HG03025 (cell line): ENCODE measurements at regions not wholly inside any gene's neighbourhood (a gene's known extent, or its start where the extent isn't known, plus 50 kb on each side); places are given as distances from the start of the nearest gene placed in this dataset.
"Not testable (repeated sequence)": the region's sequence is repeated elsewhere in the genome, so short reads cannot be mapped to it uniquely, and the experiment has no call there.

Experiments
- ATAC-seq: cut with Tn5 transposase; IDR thresholded peaks from one replicate; pipeline ENCODE4 v1.9.1; 2021; ENCODE audit warnings: mild to moderate bottlenecking, moderate library complexity; ENCODE audit not compliant: unreplicated experiment, low FRiP score

GRCh38 chr10:53447576-53447975, 675.0 kb upstream of the MBL2 start:
- no peak for ATAC-seq

- no peak for ATAC-seq
These were observed 669.3 kb upstream of the MBL2 start for GRCh38 chr10:53441843-53442242.

- no peak for ATAC-seq
These were observed 668.0 kb upstream of the MBL2 start for GRCh38 chr10:53440601-53441000.

- not testable (repeated sequence) for ATAC-seq
These were observed 666.5 kb upstream of the MBL2 start for GRCh38 chr10:53439075-53439474.

- no peak for ATAC-seq
These were observed 661.8 kb upstream of the MBL2 start for GRCh38 chr10:53434413-53434812.

- no peak for ATAC-seq
These were observed 659.5 kb upstream of the MBL2 start for GRCh38 chr10:53432035-53432434.

GRCh38 chr10:53430974-53431373, 658.4 kb upstream of the MBL2 start:
- ATAC-seq, result no peak

GRCh38 chr10:53430127-53430891, 657.7 kb upstream of the MBL2 start:
- no peak for ATAC-seq

- ATAC-seq, result no peak
These were observed 649.8 kb upstream of the MBL2 start for GRCh38 chr10:53422223-53422888.

GRCh38 chr10:53412651-53413050, 640.1 kb upstream of the MBL2 start:
- no peak for ATAC-seq

- ATAC-seq, result no peak
These were observed 633.9 kb upstream of the MBL2 start for GRCh38 chr10:53406532-53406931.

- no peak for ATAC-seq
These were observed 631.1 kb upstream of the MBL2 start for GRCh38 chr10:53403688-53404087.

GRCh38 chr10:53402594-53402993, 630.0 kb upstream of the MBL2 start:
- no peak for ATAC-seq

- ATAC-seq, result no peak
These were observed 629.0 kb upstream of the MBL2 start for GRCh38 chr10:53401536-53401935.

- no peak for ATAC-seq
These were observed 624.3 kb upstream of the MBL2 start for GRCh38 chr10:53396876-53397275.

GRCh38 chr10:53395449-53395848, 622.9 kb upstream of the MBL2 start:
- no peak for ATAC-seq

- no peak for ATAC-seq
These were observed 615.0 kb upstream of the MBL2 start for GRCh38 chr10:53387562-53387961.

GRCh38 chr10:53382543-53382942, 610.0 kb upstream of the MBL2 start:
- no peak for ATAC-seq

GRCh38 chr10:53379956-53380355, 607.4 kb upstream of the MBL2 start:
- ATAC-seq, result no peak

GRCh38 chr10:53370347-53370746, 597.8 kb upstream of the MBL2 start:
- no peak for ATAC-seq

GRCh38 chr10:53361936-53362335, 589.4 kb upstream of the MBL2 start:
- no peak for ATAC-seq

- ATAC-seq, result no peak
These were observed 588.7 kb upstream of the MBL2 start for GRCh38 chr10:53361281-53361680.
